Fibroblast of skin of right biceps (primary cell): ENCODE measurements at regions not wholly inside any gene's neighbourhood (a gene's known extent, or its start where the extent isn't known, plus 50 kb on each side); places are given as distances from the start of the nearest gene placed in this dataset.
A peak's percentile ranks its signal among the peaks of the same experiment; 100 is the strongest.

Source experiments
- DNase-seq: peaks from one replicate; pipeline ENCODE4 v3.0.0-alpha.2; 2013

DNA sequence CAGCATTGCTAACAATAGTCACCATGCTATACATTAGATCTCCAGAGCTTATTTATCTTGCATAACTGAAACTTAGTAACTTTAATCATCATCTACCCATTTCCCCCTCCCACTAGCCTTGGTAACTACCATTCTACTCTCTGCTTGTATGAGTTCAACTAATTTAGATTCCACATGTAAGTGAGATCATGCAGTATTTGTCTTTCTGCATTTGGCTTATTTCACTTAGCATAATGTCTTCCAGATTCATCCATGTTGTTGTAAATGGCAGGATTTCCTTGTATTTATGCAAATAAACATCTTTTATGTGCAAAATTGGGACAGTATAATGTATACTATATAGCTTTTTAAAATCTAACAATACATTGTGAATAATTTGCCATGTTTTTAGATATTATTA is 66.0 kb upstream of the ZBED5 start:
- DNase-seq: no peak

DNA sequence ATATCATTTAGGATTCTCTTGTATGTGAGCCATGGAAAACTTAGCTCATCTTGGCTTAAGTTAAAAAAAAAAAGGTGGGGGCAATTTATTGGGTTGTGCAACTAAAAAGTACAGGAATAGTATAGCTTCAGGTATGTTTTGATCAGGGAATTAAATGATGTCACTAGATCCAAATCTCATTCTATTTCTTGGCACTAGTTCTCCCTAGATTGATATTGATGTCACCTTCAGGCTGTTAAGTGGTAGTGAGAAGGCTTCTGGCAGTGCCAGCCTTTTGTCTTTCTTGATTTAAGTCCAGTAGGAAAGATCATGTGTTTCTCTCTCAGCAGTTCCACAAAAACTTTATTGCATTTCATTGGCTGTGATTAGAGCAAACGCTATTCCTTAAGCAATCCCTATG is 65.0 kb upstream of the ZBED5 start:
- no peak for DNase-seq

DNA sequence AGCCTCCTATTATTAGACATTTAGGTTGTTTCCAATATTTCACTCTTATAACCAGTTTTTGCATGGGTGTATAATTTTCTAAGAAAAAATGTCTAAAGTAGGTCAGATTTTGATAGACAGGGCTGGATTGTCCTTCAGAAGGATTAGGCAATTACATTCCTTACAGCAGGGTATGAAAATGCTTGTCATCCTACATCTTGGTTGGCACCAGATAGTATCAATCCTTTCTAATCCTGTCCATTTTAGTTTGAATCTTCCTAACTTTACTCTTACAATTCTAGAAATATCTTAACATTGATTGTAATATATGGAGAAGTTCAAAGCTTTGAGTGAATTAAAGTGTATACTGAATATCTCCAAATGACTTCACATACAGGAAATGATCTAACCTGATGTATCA is 63.0 kb upstream of the ZBED5 start:
- no peak for DNase-seq

DNA sequence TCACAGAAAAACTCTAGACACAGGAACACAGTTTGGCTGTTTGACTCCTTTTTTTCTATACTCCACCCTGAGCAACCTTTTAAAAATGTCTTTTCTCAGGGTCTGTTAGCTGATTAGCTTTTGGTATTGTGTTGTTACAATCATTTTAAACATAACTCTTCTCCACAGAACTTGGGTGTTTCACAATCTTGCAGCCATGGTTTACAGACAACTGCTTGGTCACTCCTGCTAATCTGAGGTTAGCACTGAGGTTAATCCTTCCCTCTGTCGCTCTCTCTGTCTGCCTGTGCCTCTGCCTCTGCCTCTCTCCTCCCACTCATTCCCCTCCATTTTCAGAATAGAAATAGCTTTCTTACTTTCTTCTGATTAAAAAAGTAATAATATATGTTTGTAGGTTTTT is 62.4 kb upstream of the ZBED5 start:
- no peak for DNase-seq

DNA sequence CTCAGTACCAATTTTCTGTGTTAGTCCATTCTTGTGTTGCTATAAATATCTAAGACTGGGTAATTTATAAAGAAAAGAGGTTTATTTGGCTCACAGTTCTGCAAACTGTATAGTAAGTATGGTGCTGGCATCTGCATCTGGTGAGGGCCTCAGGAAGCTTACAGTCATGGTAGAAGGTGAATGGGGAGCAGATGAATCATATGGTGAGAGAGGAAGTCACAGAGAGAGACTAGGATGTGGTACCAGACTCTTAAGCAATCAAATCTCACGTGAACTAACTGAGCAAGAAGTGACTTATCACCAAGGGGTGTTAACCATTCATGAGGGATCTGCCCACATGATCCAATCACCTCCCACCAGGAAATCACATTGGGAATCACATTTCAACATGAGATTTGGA is 60.8 kb upstream of the ZBED5 start:
- DNase-seq: no peak

DNA sequence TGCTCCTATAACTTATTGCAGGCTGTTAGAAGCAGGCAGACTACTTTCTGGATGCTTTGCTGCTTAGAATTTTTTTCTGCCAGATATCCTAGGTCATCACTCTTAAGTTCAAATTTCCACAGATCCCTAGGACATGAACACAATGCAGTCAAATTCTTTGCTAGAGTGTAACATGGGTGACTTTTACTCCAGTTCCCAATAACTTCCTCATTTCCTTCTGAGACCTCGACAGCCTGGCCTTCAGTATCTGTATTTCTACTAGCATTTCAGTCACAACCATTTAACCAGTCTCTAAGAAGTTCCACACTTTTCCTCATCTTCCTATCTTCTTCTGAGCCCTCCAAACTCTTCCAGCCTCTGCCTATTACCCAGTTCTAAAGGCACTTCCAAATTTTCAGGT is 60.4 kb upstream of the ZBED5 start:
- no peak for DNase-seq

DNA sequence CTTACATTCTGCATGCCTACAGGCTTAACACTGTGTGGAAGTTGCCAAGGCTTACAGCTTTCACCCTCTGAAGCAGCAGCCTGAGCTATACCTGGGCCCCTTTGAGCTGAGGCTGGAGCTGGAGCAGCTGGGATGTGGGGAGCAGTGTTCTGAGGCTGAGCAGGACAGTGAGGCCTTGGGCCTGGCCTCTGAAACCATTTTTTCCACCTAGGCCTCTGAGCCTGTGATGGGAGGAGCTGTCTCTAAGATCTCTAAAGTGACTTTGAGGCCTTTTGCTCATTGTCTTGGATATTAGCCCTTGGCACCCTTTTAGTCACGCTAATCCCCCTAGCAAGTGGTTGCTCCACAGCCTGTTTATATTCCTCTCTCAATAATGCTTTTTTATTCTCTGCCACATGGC is 59.9 kb upstream of the ZBED5 start:
- DNase-seq: no peak

DNA sequence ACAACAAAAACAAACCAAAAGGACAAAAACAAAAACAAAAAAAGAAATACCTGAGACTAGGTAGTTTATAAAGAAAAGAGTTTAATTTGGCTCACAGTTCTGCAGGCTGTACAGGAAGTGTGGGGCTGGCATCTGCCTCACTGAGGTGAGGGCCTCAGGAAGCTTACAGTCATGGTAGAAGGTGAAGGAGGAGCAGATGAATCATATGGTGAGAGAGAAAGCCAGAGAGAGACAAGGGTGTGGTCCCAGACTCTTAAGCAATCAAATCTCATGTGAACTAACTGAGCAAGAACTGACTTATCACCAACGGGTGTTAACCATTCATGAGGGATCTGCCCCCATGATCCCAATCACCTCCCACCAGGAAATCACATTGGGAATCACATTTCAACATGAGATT is 58.8 kb upstream of the ZBED5 start:
- DNase-seq: no peak

DNA sequence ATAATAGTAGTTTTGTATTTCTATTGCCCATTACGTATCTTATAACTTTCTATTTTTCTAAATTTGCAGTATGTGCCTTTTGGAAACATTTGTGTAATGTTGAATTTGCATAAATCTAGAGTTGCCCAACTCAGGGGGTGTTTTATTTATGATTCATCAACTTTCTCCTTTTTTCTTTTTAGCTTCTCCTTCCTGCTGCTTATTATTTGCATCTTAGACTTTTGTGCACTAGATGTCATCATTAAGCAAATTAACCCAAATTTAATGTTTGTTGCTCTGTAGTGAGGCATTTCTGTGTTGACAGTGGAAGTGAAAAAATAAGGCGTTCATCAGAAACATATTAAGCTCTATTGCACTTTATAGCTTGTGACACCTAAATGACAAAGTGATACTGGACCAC is 56.2 kb upstream of the ZBED5 start:
- DNase-seq: no peak

DNA sequence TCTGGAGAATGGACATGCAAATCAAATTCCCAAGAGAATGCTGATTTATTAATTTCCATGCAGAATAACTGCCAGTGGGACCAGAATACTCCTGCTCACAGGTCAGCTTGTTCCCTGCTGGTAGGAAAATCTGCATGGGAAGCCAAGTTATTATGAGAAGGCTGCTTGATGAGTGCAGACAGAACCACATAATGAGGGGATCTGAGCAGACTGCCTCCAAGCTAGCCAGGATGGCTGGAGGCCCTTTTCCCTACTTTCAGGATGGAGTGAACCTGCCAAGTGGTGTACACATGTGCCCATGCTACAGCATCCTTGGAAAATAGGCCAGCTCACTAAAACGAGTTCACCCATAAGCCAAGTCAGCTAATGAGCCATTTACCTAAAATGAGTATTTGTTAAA is 55.2 kb upstream of the ZBED5 start:
- DNase-seq: no peak

DNA sequence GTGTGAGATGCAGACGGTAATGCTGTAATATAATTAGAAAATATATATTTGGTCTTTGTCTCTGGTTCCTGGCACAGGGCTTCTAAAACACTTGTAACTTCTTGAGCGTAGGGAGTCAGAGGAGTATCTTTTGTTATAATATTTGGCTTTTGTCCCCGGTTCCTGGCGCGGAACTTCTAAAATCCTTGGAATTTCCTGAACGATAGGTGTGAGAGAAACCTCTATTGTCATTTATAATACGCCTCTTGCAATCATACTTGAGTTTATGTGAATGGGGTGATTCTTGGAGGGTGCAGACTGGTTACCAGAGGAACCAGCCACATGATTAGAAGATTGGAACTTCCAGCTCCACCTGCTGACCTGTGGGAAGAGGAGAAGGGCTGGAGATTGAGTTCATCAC is 54.1 kb upstream of the ZBED5 start:
- no peak for DNase-seq

DNA sequence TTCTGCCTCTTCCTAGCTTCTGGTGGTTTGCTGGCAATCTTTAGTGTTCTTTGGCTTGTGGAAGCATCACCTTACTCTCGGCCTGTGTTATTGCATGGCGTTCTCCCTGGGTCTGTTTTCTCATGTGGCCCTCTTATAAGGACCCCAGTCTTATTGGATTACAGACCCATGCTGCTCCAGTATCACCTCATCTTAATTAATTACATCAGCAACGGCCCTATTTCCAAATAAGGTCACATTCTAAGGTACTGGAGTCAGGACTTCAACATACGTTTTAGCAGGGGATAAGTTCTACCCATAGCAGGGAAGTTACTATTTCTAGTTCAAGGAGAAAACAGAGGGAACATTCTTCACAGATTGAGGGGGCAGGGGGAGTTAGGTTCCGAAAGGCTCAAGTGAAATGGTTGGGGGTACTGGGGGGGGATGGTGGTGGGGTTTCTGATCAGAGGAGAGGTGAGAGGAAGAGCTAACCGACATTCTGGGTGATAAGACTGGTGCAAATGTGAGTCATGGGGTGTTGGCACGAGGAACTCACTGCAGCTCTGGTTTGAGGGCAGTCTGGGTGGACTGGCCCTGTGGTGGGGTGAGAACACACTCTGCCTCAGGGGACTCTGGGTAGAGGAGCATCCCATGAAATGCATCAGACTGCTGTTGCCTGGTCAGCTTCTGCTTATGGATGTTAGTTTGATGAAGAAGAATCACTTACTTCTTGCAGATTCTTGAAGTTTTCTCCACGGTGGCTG is 51.5 kb upstream of the ZBED5 start:
- DNase-seq: peak; percentile 43

DNA sequence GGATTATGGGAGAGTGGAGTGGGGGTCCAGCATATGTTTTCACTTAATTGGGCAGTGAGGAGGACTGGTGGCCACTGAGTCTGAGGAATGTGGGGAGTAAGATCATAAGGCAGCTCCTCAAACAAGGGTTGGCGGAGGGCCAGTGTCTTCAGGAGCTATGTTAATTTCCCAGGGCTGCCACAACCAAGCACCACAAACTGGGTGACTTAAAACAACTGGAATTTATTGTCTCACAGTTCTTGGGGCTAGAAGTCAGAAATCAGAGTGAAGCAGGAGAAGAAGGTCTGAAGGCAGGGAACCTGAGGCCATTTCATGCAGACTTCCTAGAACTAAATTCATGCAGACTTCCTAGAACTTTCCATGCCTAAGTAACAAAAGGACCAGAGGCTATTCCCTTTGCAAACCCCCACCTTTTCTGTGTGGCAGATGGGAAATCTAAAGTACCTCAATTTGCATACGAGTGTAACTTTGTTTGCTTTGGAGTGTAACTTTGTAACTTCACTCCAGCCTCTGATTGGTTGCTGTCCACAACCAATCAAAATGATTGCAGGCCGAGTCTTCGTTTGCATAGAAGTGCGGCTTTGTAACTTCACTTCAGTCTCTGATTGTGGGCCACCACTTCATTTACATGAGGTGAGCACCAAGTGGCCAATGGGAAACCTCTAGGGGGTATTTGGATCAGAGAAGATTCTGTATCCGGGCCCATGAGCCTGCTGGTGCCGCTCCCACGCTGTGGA is 50.5 kb upstream of the ZBED5 start:
- peak; percentile 99 for DNase-seq
